Large intestine (tissue), 3 donors: ENCODE measurements at regions not wholly inside any gene's neighbourhood (a gene's known extent, or its start where the extent isn't known, plus 50 kb on each side); places are given as distances from the start of the nearest gene placed in this dataset.

ENCODE experiments used
- DNase-seq, 2 donors: peaks; one replicate each; pipeline versions ENCODE4 v3.0.0 to v3.0.0-alpha.2; 2013
- H3K27ac ChIP-seq: one replicate; pipeline ENCODE4 v1.5.1; 2013; ENCODE audit warnings: low read length
- H3K27me3 ChIP-seq: 2 replicates; pipeline ENCODE4 v1.6.1; 2013; ENCODE audit warnings: low read length; ENCODE audit not compliant: control insufficient read depth, insufficient read depth
- H3K36me3 ChIP-seq: 2 replicates; pipeline ENCODE4 v1.6.1; 2013; ENCODE audit warnings: low read length; ENCODE audit not compliant: control insufficient read depth, insufficient read depth
- H3K4me1 ChIP-seq: one replicate; pipeline ENCODE4 v1.6.1; 2013; ENCODE audit warnings: low read length; ENCODE audit not compliant: control insufficient read depth, insufficient read depth
- H3K4me3 ChIP-seq: one replicate; pipeline ENCODE4 v1.5.1; 2013; ENCODE audit warnings: low read length
- H3K9me3 ChIP-seq: one replicate; pipeline ENCODE4 v1.6.1; 2013; ENCODE audit warnings: mild to moderate bottlenecking, low read depth, low read length, moderate library complexity; ENCODE audit not compliant: control insufficient read depth
- WGBS: methylation state at CpG from one replicate; pipeline ENCODE4 v1.1.5; 2013; ENCODE audit warnings: low lambda C conversion rate; ENCODE audit not compliant: insufficient coverage; 5-methylcytosine and 5-hydroxymethylcytosine counted together

- no peak for DNase-seq
- Histone ChIP-seq H3K4me3 (no peak overlapping the region), H3K9me3 (no peaks in the 10 kb centered on the region), H3K27me3 (no peaks in the 10 kb centered on the region), H3K4me1 (no peaks in the 10 kb centered on the region), H3K27ac (no peak overlapping the region), H3K36me3 (no peaks in the 10 kb centered on the region)
- 80% methylated on average over 1 of the region's 1 CpG for whole genome bisulfite sequencing
These were observed 1423.0 kb upstream of the PIK3C3 start for GRCh38 chr18:40532046-40532445.

GRCh38 chr18:40531051-40531450 lies 1424.0 kb upstream of the PIK3C3 start:
- no CpG with 5 or more reads among the region's 2 CpGs for WGBS

GRCh38 chr18:40529478-40529877 lies 1425.6 kb upstream of the PIK3C3 start:
- Histone ChIP-seq H3K27ac (no peak overlapping the region), H3K4me3 (no peak overlapping the region), H3K27me3 (no peaks in the 10 kb centered on the region), H3K4me1 (no peaks in the 10 kb centered on the region), H3K36me3 (no peaks in the 10 kb centered on the region), H3K9me3 (no peaks in the 10 kb centered on the region)
- no peak for DNase-seq
- 83% methylated on average over 1 of the region's 1 CpG for WGBS

More at GRCh38 chr18:40531051-40531450, 1424.0 kb upstream of the PIK3C3 start:
- Histone ChIP-seq H3K4me1 (no peaks in the 10 kb centered on the region), H3K4me3 (no peak overlapping the region), H3K36me3 (no peaks in the 10 kb centered on the region), H3K9me3 (no peaks in the 10 kb centered on the region), H3K27me3 (no peaks in the 10 kb centered on the region), H3K27ac (no peak overlapping the region)
- DNase-seq, result no peak

GRCh38 chr18:40524881-40525280 lies 1430.2 kb upstream of the PIK3C3 start:
- H3K4me3 ChIP-seq, result no peak overlapping the region
- H3K4me1 ChIP-seq, result no peaks in the 10 kb centered on the region
- 100% methylated on average over 1 of the region's 1 CpG for WGBS
- H3K36me3 ChIP-seq, result no peaks in the 10 kb centered on the region
- H3K9me3 ChIP-seq, result no peaks in the 10 kb centered on the region
- no peak for DNase-seq
- H3K27me3 ChIP-seq, result no peaks in the 10 kb centered on the region
- H3K27ac ChIP-seq, result no peak overlapping the region

- Histone ChIP-seq H3K4me1 (no peaks in the 10 kb centered on the region), H3K27me3 (no peaks in the 10 kb centered on the region), H3K9me3 (no peaks in the 10 kb centered on the region), H3K27ac (no peak overlapping the region), H3K4me3 (no peak overlapping the region), H3K36me3 (no peaks in the 10 kb centered on the region)
- DNase-seq, result no peak
- WGBS, result 80% methylated on average over 1 of the region's 1 CpG
These were observed 1431.7 kb upstream of the PIK3C3 start for GRCh38 chr18:40523287-40523686.

- DNase-seq, result no peak
- Histone ChIP-seq H3K4me3 (no peak overlapping the region), H3K4me1 (no peaks in the 10 kb centered on the region), H3K36me3 (no peaks in the 10 kb centered on the region), H3K27me3 (no peaks in the 10 kb centered on the region), H3K27ac (no peak overlapping the region), H3K9me3 (no peaks in the 10 kb centered on the region)
- no CpG with 5 or more reads among the region's 1 CpG for WGBS
These were observed 1454.0 kb upstream of the PIK3C3 start for GRCh38 chr18:40501026-40501425.

- no peaks in the 10 kb centered on the region for H3K27me3 ChIP-seq
- H3K36me3 ChIP-seq, result no peaks in the 10 kb centered on the region
- H3K9me3 ChIP-seq, result no peaks in the 10 kb centered on the region
- no peak for DNase-seq
- H3K27ac ChIP-seq, result no peak overlapping the region
- H3K4me3 ChIP-seq, result no peak overlapping the region
- WGBS, result 100% methylated on average over 1 of the region's 2 CpGs
- H3K4me1 ChIP-seq, result no peaks in the 10 kb centered on the region
These were observed 1460.4 kb upstream of the PIK3C3 start for GRCh38 chr18:40494603-40495002.

- no peaks in the 10 kb centered on the region for H3K36me3 ChIP-seq
- H3K27me3 ChIP-seq, result no peaks in the 10 kb centered on the region
- no peaks in the 10 kb centered on the region for H3K4me1 ChIP-seq
- no peak overlapping the region for H3K4me3 ChIP-seq
- no peak overlapping the region for H3K27ac ChIP-seq
- DNase-seq, result no peak
- H3K9me3 ChIP-seq, result no peaks in the 10 kb centered on the region
- 67% methylated on average over 3 of the region's 4 CpGs for WGBS
These were observed 1461.7 kb upstream of the PIK3C3 start for GRCh38 chr18:40493316-40493715.

- Histone ChIP-seq H3K27me3 (no peaks in the 10 kb centered on the region), H3K4me3 (no peak overlapping the region), H3K27ac (no peak overlapping the region), H3K36me3 (no peaks in the 10 kb centered on the region), H3K4me1 (no peaks in the 10 kb centered on the region), H3K9me3 (no peaks in the 10 kb centered on the region)
- DNase-seq, result no peak
These were observed 1465.7 kb upstream of the PIK3C3 start for GRCh38 chr18:40489301-40489700.

GRCh38 chr18:40485318-40485717 lies 1469.7 kb upstream of the PIK3C3 start:
- H3K9me3 ChIP-seq, result no peaks in the 10 kb centered on the region
- H3K4me3 ChIP-seq, result no peak overlapping the region
- no peaks in the 10 kb centered on the region for H3K36me3 ChIP-seq
- no peak for DNase-seq
- no peaks in the 10 kb centered on the region for H3K4me1 ChIP-seq
- no peaks in the 10 kb centered on the region for H3K27me3 ChIP-seq
- H3K27ac ChIP-seq, result no peak overlapping the region

GRCh38 chr18:40473221-40474029 lies 1481.6 kb upstream of the PIK3C3 start:
- Histone ChIP-seq H3K27ac (no peak overlapping the region), H3K9me3 (no peaks in the 10 kb centered on the region), H3K4me1 (no peaks in the 10 kb centered on the region), H3K36me3 (no peaks in the 10 kb centered on the region), H3K27me3 (no peaks in the 10 kb centered on the region), H3K4me3 (no peak overlapping the region)
- DNase-seq, result no peak
- WGBS, result no CpG with 5 or more reads among the region's 8 CpGs
